ENCODE measurements at regions not wholly inside any gene's neighbourhood (a gene's known extent, or its start where the extent isn't known, plus 50 kb on each side); places are given as distances from the start of the nearest gene placed in this dataset.

GRCh38 chr1:238152119-238152518 is 261.4 kb upstream of the ZP4 start:
- TF ChIP-seq, protein P1, sequence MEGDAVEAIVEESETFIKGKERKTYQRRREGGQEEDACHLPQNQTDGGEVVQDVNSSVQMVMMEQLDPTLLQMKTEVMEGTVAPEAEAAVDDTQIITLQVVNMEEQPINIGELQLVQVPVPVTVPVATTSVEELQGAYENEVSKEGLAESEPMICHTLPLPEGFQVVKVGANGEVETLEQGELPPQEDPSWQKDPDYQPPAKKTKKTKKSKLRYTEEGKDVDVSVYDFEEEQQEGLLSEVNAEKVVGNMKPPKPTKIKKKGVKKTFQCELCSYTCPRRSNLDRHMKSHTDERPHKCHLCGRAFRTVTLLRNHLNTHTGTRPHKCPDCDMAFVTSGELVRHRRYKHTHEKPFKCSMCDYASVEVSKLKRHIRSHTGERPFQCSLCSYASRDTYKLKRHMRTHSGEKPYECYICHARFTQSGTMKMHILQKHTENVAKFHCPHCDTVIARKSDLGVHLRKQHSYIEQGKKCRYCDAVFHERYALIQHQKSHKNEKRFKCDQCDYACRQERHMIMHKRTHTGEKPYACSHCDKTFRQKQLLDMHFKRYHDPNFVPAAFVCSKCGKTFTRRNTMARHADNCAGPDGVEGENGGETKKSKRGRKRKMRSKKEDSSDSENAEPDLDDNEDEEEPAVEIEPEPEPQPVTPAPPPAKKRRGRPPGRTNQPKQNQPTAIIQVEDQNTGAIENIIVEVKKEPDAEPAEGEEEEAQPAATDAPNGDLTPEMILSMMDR (IDR thresholded peaks at IDR 0.05): no peak
- TF ChIP-seq POLR2A (IDR thresholded peaks at IDR 0.05): no peak
- TF ChIP-seq POLR2AphosphoS5 (IDR thresholded peaks at IDR 0.05): no peak

Measured in upper lobe of left lung (tissue), 4 donors.